NOMO-1 treated with dmso at 0.1 percent for 144 hours (cell line): ENCODE measurements at regions not wholly inside any gene's neighbourhood (a gene's known extent, or its start where the extent isn't known, plus 50 kb on each side); places are given as distances from the start of the nearest gene placed in this dataset.

Experiments
- DNase-seq: peaks from one replicate; lab custom pipeline; 2025; ENCODE audit not compliant: unreplicated experiment; lab: John Stamatoyannopoulos, UW

DNA sequence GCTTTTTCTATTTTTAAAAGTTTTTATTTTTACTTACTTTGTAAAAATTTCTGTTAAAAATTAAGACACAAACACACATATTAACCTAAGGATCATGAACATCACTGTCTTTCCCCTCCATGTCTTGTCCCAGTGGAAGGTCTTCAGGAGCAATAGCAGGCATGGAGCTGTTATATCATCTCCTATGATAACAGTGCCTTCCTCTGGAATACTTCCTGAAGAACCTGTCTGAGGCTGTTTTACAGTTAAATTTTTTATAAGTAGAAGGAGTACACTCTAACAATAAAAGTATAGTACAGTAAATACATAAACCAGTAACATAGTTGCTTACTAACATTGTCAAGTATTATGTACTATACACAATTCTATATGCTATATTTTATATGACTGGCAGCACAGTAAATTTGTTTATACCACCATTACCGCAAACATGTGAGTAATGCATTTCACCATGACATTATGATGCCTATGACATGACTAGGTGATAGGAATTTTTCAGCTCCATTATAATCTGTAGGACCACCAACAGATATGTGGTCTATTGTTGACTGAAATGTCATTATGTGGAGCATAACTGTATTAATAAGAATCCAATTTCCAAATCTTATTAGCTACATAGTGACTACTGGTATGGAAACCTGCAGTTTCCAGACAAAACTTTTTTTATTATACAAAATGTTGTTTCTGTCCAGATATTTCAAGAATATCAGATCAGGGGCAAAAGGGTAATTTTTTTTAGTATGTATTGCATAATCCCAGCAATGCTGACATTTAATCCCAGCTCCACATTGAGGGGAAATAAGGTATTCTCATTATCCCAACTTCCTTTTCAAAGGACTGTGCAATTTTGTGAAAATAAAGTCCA lies 337.2 kb upstream of the SLC39A10 start:
- DNase-seq = no peak

DNA sequence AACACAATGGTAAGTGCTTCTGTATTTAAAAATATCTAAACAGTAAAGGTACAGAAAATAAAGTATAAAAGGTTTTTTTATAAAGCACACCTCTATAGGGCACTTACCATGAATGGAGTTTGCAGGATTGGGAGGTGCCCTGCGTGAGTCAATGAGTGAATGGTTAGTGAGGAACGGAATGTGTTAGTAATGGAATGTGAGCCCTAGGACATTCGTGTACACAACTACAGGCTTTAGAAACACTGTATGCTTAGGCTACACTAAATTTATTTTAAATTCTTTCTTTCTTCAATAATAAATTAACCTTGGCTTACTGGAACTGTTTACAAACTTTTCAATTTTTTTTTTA lies 337.9 kb upstream of the SLC39A10 start:
- no peak for DNase-seq

DNA sequence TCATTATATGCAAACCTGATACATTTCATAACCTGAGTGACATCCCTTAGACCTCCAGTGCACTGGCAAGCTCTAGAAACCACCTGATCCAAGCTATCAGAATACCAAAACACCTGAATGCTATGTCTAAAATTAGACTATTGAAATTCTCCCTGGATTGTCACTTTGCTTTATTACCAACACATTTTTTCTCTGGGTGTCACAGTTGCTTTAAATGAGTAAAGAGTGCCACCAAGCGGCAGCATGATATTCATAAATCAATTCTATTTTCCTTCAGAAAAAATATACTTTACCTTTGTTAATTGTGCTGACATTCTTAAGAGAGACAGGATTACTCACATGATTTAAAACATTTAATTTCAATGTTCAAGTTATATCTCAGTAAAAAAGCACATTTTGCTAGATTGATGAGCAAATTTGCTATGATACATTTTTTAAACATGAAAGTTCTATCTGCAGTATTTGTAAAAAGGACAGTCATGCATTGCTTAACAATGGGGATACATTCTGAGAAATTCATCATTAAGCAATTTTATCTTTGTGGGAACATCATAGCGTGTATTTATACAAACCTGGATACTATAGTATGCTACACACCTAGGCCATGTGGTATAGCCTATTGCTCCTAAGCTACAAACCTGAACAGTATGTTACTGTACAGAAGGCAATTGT lies 338.4 kb upstream of the SLC39A10 start:
- DNase-seq = no peak

DNA sequence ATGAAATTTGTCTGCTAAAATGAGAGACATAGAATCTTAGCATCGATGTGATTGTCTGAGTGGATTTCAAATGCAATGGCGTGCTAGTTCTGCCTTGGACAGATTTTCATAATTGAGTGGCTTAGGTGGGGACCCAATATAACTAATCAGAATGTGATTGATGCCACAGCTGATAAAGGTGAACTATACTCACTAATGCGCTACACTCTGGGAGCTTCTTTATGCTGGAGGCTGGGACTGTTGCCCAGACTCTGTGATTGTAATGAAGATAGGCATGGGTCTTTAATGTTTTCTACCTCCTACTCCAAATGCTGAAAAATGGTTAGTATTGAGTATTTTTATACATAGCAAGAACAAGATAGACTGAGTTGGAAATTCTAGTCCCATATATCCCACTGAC lies 339.5 kb upstream of the SLC39A10 start:
- no peak for DNase-seq

DNA sequence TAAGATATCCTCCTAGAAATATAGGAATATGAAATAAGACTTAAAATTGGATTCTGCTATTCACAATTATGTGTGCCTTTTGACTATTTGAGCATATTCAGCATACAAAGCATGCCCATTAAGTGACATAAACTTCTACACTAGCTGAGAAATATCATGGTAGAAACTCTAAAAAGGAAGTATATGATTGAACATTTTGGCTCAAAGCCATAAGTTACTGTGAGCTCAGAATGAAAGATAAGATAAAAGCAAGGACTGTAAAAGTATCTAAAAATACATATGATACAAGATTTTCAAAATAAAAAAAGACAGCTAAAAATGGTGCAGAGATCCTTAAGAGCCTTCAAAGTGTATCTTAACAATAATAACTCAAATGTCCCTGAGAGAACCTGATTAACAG lies 340.5 kb upstream of the SLC39A10 start:
- no peak for DNase-seq

DNA sequence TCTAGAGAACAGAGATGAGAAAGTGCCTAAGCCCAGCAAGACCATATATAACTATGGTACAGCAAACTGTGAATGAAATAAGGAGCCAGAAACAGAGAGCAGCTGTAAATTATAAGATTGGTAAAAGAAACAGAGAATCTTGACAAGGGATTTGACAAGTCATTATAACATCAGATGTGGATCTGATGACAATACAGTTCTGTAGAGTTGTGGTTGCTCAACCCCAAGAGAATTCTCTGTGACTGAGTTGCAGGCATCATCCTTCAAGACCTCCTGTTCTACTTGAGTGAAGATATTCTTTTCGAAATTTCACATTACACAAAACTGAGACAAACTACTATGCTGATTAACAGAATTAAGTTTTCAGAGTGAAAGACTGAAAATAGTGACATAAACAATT lies 343.1 kb upstream of the SLC39A10 start:
- DNase-seq = no peak

DNA sequence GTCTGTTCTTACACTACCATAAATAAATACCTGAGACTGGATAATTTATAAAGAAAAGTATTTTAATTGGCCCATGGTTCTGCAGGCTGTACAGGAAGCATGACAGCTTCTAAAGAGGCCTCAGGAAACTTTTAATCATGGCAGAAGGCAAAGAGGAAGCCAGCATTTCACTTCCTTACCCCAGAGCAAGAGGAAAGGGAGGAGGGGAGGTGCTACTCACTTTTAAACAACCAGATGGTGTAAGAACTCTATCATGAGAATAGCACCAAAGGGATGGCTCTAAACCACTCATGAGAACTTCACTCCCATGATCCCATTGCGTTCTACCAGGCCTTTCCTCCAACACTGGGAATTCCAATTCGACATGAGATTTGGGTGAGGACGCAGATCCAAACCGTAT lies 344.4 kb upstream of the SLC39A10 start:
- no peak for DNase-seq

DNA sequence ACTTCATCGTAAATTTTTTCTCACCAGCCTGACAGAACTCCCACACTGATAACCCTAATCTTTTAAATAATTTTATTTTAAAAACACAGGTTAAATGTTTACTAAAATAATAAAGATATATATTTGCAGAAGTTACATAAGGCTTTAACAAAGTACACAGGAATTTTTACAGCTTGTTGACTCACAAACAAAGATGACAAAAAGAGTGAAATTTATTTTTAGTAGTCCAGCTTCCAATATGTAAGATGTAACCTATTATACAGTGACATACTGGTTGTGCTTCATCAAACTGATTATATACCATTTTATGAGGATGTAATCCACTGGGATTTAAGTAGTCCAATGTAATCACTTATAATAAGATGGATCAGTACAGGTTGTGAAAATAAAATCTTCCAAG lies 348.9 kb upstream of the SLC39A10 start:
- DNase-seq = no peak

DNA sequence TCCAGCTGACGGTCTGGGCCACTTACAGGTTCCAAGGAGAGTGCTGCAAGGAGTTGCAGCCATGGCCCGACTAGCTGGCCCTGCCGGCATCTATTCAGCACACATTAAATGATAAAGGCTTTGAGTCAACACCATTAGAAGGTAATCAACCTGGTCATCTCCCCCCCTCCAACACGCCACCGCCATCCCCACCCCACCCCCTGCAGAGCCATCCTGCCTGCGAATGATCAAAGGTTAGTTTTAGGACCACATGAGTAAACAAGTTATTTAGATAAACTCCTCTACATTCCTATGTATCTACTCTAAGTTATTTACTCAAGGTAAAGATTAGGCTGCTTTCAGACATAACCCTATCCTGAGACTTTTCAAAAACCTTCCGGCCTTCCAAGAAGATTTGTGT lies 349.3 kb upstream of the SLC39A10 start:
- no peak for DNase-seq

DNA sequence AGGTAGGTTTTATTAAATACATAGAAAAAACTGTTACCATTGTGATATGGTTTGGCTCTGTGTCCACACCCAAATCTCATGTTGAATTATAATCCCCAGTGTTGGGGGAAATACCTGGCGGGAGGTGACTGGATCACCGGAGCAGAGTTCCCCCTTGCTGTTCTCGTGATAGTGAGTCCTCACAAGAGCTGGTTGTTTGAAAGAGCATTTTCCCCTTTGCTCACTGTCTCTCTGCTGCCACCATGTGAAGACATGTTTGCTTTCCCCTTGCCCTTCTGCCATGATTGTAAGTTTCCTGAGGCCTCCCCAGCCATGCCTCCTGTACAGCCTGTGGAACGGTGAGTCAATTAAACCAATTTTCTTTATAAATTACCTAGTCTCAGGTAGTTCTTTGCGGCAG lies 352.7 kb upstream of the SLC39A10 start:
- DNase-seq = no peak

DNA sequence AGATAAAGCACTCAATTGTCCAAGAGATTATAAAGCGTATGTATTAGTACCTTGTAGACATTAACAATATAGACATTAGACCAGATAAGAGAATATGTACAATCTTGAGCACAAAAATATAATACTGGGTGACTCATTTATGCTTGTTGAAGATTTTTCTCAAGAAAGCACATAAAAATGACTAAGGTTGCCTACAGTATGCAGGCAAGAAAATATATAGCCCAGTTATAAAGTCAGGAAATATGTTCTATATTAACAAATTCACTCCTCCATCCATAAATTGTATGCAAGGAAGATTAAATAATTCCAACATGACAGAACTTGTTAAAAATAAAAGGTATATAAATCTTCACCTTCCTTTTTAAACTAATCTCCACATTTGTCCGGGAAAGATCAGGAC lies 356.4 kb upstream of the SLC39A10 start:
- DNase-seq = no peak

DNA sequence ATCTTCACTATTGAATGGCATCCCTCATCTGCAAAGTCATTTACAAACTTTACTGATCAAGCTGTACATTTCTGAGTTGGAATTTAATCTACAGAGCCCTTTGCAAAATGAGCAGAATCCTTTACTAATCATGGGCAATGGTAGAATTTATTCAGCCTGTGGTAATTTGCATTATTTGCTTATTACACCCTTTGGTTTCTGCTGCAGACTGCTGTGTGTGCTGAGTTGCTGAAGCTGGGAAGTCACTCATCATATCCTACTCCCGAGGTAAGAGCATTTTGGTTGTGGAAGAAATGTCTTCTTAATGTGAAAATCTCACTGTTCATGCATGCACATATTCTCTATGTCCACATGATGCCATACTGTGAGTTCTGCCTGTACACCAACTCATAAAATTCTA lies 357.4 kb upstream of the SLC39A10 start:
- no peak for DNase-seq

DNA sequence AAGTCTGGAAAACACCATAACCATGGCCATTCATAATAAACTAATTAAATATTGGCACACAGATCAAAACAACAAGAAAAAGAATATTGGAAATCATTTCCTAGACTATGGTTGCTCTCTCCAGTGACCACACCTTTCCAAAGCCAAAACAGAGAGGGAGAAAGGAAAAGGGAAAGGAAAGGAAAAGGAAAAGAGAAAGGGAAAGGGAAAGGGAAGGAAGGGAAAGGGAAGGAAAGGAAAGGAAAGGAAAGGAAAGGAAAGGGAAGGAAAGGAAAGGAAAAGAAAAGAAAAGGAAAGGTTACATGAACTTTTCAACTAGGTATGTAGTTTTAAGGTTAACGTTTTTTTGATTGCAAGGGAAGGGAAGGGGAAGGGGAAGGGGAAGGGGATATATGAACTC lies 360.5 kb upstream of the SLC39A10 start:
- DNase-seq = no peak

DNA sequence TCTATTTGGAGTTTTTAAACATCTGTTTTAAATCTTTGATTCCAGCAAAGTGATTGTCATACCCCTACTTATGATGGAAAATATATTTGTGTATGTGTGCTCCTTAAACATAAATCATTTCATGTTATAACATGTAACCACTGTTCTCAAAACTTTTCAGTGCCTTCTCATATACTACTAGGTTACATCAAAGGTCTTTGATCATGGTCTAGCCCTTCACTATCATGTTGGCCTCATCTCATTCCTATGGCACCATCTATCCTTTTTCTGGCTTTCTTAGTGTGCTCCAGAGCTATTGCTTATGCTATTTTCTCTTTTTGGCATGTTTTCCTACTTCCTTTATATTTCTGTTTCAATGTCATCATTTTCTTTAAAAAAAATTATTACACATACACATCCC lies 367.9 kb upstream of the SLC39A10 start:
- no peak for DNase-seq

DNA sequence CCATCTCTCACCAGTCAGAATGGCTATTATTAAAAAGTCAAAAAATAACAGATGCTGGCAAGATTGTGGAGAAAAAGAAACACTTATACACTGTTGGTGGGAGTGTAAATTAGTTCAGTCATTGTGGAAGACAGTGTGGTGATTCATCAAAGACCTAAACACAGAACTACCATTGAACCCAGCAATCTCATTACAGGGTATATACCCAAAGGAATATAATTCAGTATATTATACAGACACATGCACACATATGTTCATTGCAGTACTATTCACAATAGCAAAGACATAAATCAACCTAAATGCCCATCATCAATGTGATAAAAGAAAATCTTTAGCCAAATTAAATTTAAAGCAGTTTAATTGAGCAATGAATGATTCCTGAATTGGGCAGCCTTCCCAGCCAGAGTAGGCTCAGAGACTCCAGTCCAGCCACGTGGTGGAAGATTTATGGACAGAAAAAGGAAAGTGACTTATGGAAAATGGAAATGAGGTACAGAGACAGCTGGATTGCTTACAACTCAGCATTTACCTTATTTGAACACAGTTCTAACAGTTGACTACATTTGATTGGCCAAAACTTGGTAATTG lies 377.1 kb upstream of the SLC39A10 start:
- no peak for DNase-seq

DNA sequence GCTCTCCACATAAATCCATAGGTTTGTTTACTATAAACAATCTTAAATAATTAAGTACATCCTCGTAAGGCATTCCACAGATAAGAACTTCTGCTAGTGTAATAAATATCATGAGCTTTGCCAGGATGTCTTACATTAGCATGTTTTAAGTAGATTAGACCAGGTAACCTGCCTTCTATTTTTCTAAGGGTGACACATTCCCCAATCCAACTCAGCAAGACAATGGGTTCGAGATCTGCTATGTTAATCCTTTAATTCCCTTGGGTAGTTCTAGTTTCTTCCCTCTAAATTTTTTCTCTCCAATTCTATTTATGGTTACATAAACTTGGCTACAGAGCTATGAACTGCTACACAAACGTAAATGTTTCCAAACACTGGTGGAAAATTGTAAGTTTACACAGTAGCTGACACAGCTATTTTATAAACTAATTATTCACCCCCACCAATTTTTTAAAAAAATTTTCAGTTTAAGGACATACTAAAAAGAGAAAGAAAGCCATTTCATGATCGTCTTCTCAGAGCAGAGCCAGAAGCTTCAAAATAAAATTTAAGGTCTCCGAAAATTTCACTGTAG lies 386.5 kb upstream of the SLC39A10 start:
- DNase-seq = no peak

DNA sequence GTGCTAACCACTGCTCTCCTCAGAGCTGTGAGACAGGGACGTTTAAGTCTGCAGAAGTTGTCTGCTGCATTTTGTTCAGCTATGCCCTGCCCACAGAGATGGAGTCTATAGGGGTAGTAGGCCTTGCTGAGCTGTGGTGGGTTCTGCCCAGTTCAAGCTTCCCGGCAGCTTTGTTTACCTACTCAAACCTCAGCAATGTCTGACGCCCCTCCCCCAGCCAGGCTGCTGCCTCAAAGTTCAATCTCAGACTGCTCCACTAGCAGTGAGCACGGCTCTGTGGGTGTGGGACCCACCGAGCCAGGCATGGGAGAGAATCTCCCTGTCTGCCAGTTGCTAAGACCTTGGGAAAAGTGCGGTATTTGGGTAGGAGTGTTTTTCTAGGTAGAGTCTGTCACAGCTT lies 387.8 kb upstream of the SLC39A10 start:
- DNase-seq = no peak

DNA sequence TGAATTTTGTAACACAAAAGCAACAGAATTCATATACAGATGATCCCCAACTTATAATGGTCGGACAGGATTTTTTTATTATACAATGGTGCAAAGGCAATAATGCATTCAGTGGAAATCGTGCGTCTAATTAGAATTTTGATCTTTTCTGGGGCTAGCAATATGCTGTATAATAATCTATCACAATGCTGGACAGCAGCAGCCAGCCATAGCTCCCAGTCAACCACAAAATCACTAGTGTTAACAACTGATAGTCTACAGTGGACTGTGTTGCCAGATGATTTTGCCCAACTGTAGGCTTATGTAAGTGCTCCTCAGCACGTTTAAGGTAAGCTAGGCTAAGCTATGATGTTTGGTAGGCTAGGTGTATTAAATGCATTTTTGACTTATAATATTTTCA lies 399.0 kb upstream of the SLC39A10 start:
- no peak for DNase-seq

DNA sequence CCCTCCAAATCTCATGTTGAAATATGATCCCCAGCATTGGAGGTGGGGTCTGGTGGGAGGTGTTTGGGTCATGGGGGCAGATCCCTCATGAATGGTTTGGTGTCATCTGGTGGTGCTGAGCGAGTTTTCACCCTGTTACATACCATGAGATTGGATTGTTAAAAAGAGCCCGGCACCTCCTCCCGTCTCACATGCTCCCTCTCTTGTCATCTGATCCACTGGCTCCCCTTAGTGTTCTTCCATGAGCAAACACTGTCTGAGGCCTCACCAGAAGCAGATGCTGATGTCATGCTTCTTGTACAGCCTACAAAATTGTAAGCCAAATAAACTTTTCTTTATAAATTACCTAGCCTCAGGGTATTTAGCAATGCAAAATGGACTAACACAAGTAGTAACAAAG lies 405.0 kb upstream of the SLC39A10 start:
- DNase-seq = no peak

DNA sequence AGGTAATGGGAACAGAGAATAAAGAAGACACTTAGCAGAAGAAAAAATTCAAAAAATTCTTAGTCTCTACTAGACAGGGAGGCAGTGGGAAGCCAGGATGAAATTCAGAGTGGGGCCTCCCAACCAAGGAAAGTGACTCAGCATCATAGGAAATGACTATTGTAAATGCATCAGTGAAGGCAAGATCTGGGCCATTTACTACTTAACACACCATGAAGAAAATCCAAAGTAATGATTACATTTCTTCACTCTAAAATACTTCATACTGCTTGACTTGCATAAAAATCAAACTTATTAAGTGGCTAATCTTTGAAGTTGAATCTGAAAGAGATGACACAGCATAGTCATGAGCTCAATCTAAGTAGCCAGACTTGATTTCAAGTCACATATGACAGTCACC lies 405.8 kb upstream of the SLC39A10 start:
- DNase-seq = no peak

DNA sequence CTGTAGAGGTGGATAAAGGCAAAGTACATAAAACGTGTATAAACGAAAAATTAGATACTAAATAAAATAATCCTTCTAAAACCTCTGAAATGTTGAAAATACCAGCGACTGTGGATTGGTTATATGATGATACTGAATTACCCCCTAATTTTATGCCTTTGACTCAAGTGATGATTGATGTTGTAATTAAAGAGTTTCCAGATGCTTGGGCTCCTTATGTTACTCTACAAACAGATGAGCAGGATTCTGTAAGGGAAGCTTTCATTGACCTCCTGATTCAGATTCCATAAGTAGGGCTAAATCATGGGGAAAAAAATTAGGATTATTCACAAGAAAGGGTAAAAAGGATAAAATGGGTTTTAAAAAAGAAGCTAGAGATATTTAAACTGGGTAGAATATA lies 418.2 kb upstream of the SLC39A10 start:
- no peak for DNase-seq

DNA sequence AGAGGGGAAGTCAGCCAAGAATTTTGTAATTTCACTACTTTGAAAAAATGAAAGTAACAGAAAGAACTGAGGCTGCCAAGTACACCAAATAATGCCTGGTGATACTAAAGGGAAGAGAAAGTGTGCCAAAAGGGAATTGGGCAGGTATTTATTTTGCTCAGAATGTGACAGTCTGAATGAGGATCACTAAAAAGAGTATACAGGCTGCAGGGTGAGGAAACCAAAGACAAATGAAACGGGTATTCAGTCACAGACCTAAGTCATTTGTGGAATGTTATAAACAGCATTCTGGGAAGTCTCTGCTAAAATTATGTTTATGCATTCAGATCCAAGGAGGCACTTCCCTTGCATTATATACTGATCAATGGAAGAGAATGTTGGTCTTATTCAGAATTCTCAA lies 418.6 kb upstream of the SLC39A10 start:
- no peak for DNase-seq
